ENCODE measurements at regions not wholly inside any gene's neighbourhood (a gene's known extent, or its start where the extent isn't known, plus 50 kb on each side); places are given as distances from the start of the nearest gene placed in this dataset.
"Not testable (repeated sequence)": the region's sequence is repeated elsewhere in the genome, so short reads cannot be mapped to it uniquely, and the experiment has no call there.

- ChIA-PET POLR2A (interaction anchor here (1.2 kb wide), 1 partner anchor 157 kb away, joined by 5 read pairs; no protein-coding TSS in a partner anchor), CTCF (interaction anchor here (0.6 to 1.4 kb wide), 2 partner anchors 11 to 94 kb away, joined by 3 to 4 read pairs; no protein-coding TSS in a partner anchor)
- Mint-ChIP-seq H3K4me1 (peaks cover 6 to 32% (median 11%) of the 10 kb centered on the region in 7 donors), H3K27ac (no peak overlapping the region), H3K27me3 (no peaks in the 10 kb centered on the region), H3K4me3 (no peak overlapping the region), H3K36me3 (peaks cover 0 to 5% (median 3%) of the 10 kb centered on the region in 5 donors), H3K9me3 (peaks cover 0 to 3% (median 0%) of the 10 kb centered on the region in 11 donors)
- Histone ChIP-seq H3K4me1 (ENCODE audit: control insufficient read depth in 2 of 2, insufficient read depth in 2 of 2, low read length in 2 of 2) (peaks cover 0 to 5% of the 10 kb centered on the region in 2 donors), H3K27me3 (ENCODE audit: control insufficient read depth in 2 of 2, insufficient read depth in 2 of 2, low read length in 2 of 2) (no peaks in the 10 kb centered on the region), H3K27ac (ENCODE audit: low read depth, low read length) (no peak overlapping the region), H3K36me3 (ENCODE audit: control insufficient read depth in 2 of 3, insufficient read depth in 3 of 3, low read length in 3 of 3) (no peaks in the 10 kb centered on the region), H3K4me3 (ENCODE audit: low read length) (no peak overlapping the region), H3K9me3 (ENCODE audit: control insufficient read depth in 2 of 3, low read length in 3 of 3) (no peaks in the 10 kb centered on the region)
- intact Hi-C loops (cut with micrococcal nuclease), result no loop called here
- DNase-seq (no peak), ATAC-seq (no peak)
These were observed 155.0 kb upstream of the SERTAD2 start for GRCh38 chr2:64808754-64809153.

- ATAC-seq (no peak), DNase-seq (no peak)
- H3K9me3 Mint-ChIP-seq, result peaks cover 0 to 3% (median 0%) of the 10 kb centered on the region in 11 donors
- H3K27me3 Mint-ChIP-seq, result no peaks in the 10 kb centered on the region
- CTCF ChIA-PET, result interaction anchor here (0.6 to 1.4 kb wide), 3 partner anchors 10 to 94 kb away, joined by 3 to 4 read pairs (median 3); no protein-coding TSS in a partner anchor
- no peaks in the 10 kb centered on the region for H3K9me3 ChIP-seq (ENCODE audit: control insufficient read depth in 2 of 3, low read length in 3 of 3)
- intact Hi-C loops (cut with micrococcal nuclease), result no loop called here
- no peak overlapping the region for H3K4me3 Mint-ChIP-seq
- no peak overlapping the region for H3K4me3 ChIP-seq (ENCODE audit: low read length)
- no peaks in the 10 kb centered on the region for H3K27me3 ChIP-seq (ENCODE audit: control insufficient read depth in 2 of 2, insufficient read depth in 2 of 2, low read length in 2 of 2)
- peaks cover 0 to 5% of the 10 kb centered on the region in 2 donors for H3K4me1 ChIP-seq (ENCODE audit: control insufficient read depth in 2 of 2, insufficient read depth in 2 of 2, low read length in 2 of 2)
- peak overlapping the region in 1 of 9 donors; percentile 29 for H3K27ac Mint-ChIP-seq
- H3K36me3 ChIP-seq (ENCODE audit: control insufficient read depth in 2 of 3, insufficient read depth in 3 of 3, low read length in 3 of 3), result no peaks in the 10 kb centered on the region
- H3K27ac ChIP-seq (ENCODE audit: low read depth, low read length), result no peak overlapping the region
- peaks cover 0 to 5% (median 3%) of the 10 kb centered on the region in 5 donors for H3K36me3 Mint-ChIP-seq
- H3K4me1 Mint-ChIP-seq, result peaks cover 6 to 32% (median 11%) of the 10 kb centered on the region in 7 donors
- POLR2A ChIA-PET, result interaction anchor here (1.2 kb wide), 2 partner anchors 156 to 158 kb away, joined by 4 to 5 read pairs; partner anchors contain the start of gene SERTAD2
These were observed 155.5 kb upstream of the SERTAD2 start for GRCh38 chr2:64809216-64809615.

GRCh38 chr2:64812285-64812684 lies 158.6 kb upstream of the SERTAD2 start:
- no peak overlapping the region for H3K4me3 ChIP-seq (ENCODE audit: low read length)
- intact Hi-C loops (cut with micrococcal nuclease), result no loop called here
- Mint-ChIP-seq H3K4me1 (peaks cover 6 to 29% (median 10%) of the 10 kb centered on the region in 7 donors), H3K4me3 (peak overlapping the region in 1 of 10 donors; percentile 16), H3K27me3 (no peaks in the 10 kb centered on the region), H3K27ac (peak overlapping the region in 2 of 9 donors; percentile 53 to 73), H3K36me3 (peaks cover 0 to 5% (median 0%) of the 10 kb centered on the region in 5 donors), H3K9me3 (peaks cover 0 to 3% (median 0%) of the 10 kb centered on the region in 11 donors)
- H3K27ac ChIP-seq (ENCODE audit: low read depth, low read length), result no peak overlapping the region
- ChIA-PET POLR2A (interaction anchor here (0.7 to 1.3 kb wide), 3 partner anchors 23 to 255 kb away, joined by 3 read pairs; no protein-coding TSS in a partner anchor), CTCF (no interaction called here)
- no peaks in the 10 kb centered on the region for H3K36me3 ChIP-seq (ENCODE audit: control insufficient read depth in 2 of 3, insufficient read depth in 3 of 3, low read length in 3 of 3)
- H3K9me3 ChIP-seq (ENCODE audit: control insufficient read depth in 2 of 3, low read length in 3 of 3), result no peaks in the 10 kb centered on the region
- ATAC-seq (no peak), DNase-seq (no peak)
- no peaks in the 10 kb centered on the region for H3K27me3 ChIP-seq (ENCODE audit: control insufficient read depth in 2 of 2, insufficient read depth in 2 of 2, low read length in 2 of 2)
- peaks cover 0 to 5% of the 10 kb centered on the region in 2 donors for H3K4me1 ChIP-seq (ENCODE audit: control insufficient read depth in 2 of 2, insufficient read depth in 2 of 2, low read length in 2 of 2)

- no peaks in the 10 kb centered on the region for H3K27me3 Mint-ChIP-seq
- H3K27ac ChIP-seq (ENCODE audit: low read depth, low read length), result no peak overlapping the region
- no peaks in the 10 kb centered on the region for H3K27me3 ChIP-seq (ENCODE audit: control insufficient read depth in 2 of 2, insufficient read depth in 2 of 2, low read length in 2 of 2)
- intact Hi-C loops (cut with micrococcal nuclease), result no loop called here
- no peak overlapping the region for H3K4me3 ChIP-seq (ENCODE audit: low read length)
- ATAC-seq (no peak), DNase-seq (no peak)
- peaks cover 13 to 30% (median 18%) of the 10 kb centered on the region in 7 donors for H3K4me1 Mint-ChIP-seq
- H3K36me3 Mint-ChIP-seq, result peaks cover 0 to 5% (median 0%) of the 10 kb centered on the region in 5 donors
- ChIA-PET CTCF (interaction anchor here (0.6 kb wide), 1 partner anchor 760 kb away, joined by 4 read pairs; no protein-coding TSS in a partner anchor), POLR2A (interaction anchor here (1.3 kb wide), 1 partner anchor 13 kb away, joined by 4 read pairs; no protein-coding TSS in a partner anchor)
- peaks cover 0 to 3% (median 0%) of the 10 kb centered on the region in 11 donors for H3K9me3 Mint-ChIP-seq
- no peak overlapping the region for H3K4me3 Mint-ChIP-seq
- H3K9me3 ChIP-seq (ENCODE audit: control insufficient read depth in 2 of 3, low read length in 3 of 3), result no peaks in the 10 kb centered on the region
- no peaks in the 10 kb centered on the region for H3K36me3 ChIP-seq (ENCODE audit: control insufficient read depth in 2 of 3, insufficient read depth in 3 of 3, low read length in 3 of 3)
- peak overlapping the region in 1 of 9 donors; percentile 20 for H3K27ac Mint-ChIP-seq
- peaks cover 6 to 11% of the 10 kb centered on the region in 2 donors for H3K4me1 ChIP-seq (ENCODE audit: control insufficient read depth in 2 of 2, insufficient read depth in 2 of 2, low read length in 2 of 2)
These were observed 160.3 kb upstream of the SERTAD2 start for GRCh38 chr2:64814007-64814406.

GRCh38 chr2:64816526-64816925 lies 162.8 kb upstream of the SERTAD2 start:
- POLR2A ChIA-PET; DNase-seq; H3K9me3 ChIP-seq (ENCODE audit: control insufficient read depth in 2 of 3, low read length in 3 of 3); H3K27me3 ChIP-seq (ENCODE audit: control insufficient read depth in 2 of 2, insufficient read depth in 2 of 2, low read length in 2 of 2); H3K9me3 Mint-ChIP-seq; ATAC-seq; H3K27me3 Mint-ChIP-seq; H3K36me3 ChIP-seq (ENCODE audit: control insufficient read depth in 2 of 3, insufficient read depth in 3 of 3, low read length in 3 of 3); CTCF ChIA-PET; H3K4me3 Mint-ChIP-seq; H3K4me3 ChIP-seq (ENCODE audit: low read length); H3K36me3 Mint-ChIP-seq; H3K27ac ChIP-seq (ENCODE audit: low read depth, low read length); intact Hi-C loops (cut with micrococcal nuclease): not testable (repeated sequence)
- peaks cover 19 to 51% (median 38%) of the 10 kb centered on the region in 7 donors for H3K4me1 Mint-ChIP-seq
- H3K4me1 ChIP-seq (ENCODE audit: control insufficient read depth in 2 of 2, insufficient read depth in 2 of 2, low read length in 2 of 2), result peaks cover 19 to 30% of the 10 kb centered on the region in 2 donors
- H3K27ac Mint-ChIP-seq, result peak overlapping the region in 1 of 9 donors; percentile 22

- no peak for DNase-seq
- CTCF ChIA-PET, result no interaction called here
- H3K4me1 Mint-ChIP-seq, result peaks cover 12 to 48% (median 34%) of the 10 kb centered on the region in 7 donors
- H3K36me3 Mint-ChIP-seq, result peaks cover 0 to 5% (median 0%) of the 10 kb centered on the region in 5 donors
- H3K27me3 Mint-ChIP-seq, result no peaks in the 10 kb centered on the region
- H3K4me1 ChIP-seq (ENCODE audit: control insufficient read depth in 2 of 2, insufficient read depth in 2 of 2, low read length in 2 of 2), result peaks cover 19 to 25% of the 10 kb centered on the region in 2 donors
- no peaks in the 10 kb centered on the region for H3K9me3 ChIP-seq (ENCODE audit: control insufficient read depth in 2 of 3, low read length in 3 of 3)
- POLR2A ChIA-PET, result interaction anchor here (0.5 to 4.1 kb wide), 2 partner anchors 67 to 73 kb away, joined by 4 to 36 read pairs; no protein-coding TSS in a partner anchor
- H3K4me3 Mint-ChIP-seq, result no peak overlapping the region
- H3K27ac ChIP-seq (ENCODE audit: low read depth, low read length), result no peak overlapping the region
- no peaks in the 10 kb centered on the region for H3K27me3 ChIP-seq (ENCODE audit: control insufficient read depth in 2 of 2, insufficient read depth in 2 of 2, low read length in 2 of 2)
- H3K36me3 ChIP-seq (ENCODE audit: control insufficient read depth in 2 of 3, insufficient read depth in 3 of 3, low read length in 3 of 3), result no peaks in the 10 kb centered on the region
- no peaks in the 10 kb centered on the region for H3K9me3 Mint-ChIP-seq
- intact Hi-C loops (cut with micrococcal nuclease), result no loop called here
- peak overlapping the region in 4 of 9 donors; percentile 14 to 81 (median 37) for H3K27ac Mint-ChIP-seq
- no peak for ATAC-seq
- no peak overlapping the region for H3K4me3 ChIP-seq (ENCODE audit: low read length)
These were observed 163.7 kb upstream of the SERTAD2 start for GRCh38 chr2:64817453-64817852.

All from naive thymus-derived CD4-positive, alpha-beta T cell (primary cell).